SK-N-SH treated with all-trans-retinoic acid at 6 μM for 48 hours (cell line): ENCODE measurements at regions not wholly inside any gene's neighbourhood (a gene's known extent, or its start where the extent isn't known, plus 50 kb on each side); places are given as distances from the start of the nearest gene placed in this dataset.

Source experiments
- ARNTL ChIP-seq: fragments of 450-650 bp; formaldehyde crosslinking; IDR thresholded peaks from 2 replicates; pipeline ENCODE4 v1.5.0; 2020; ENCODE audit warnings: low read depth, mild to moderate bottlenecking, moderate library complexity, borderline replicate concordance
- ESRRG ChIP-seq: fragments of 250-450 bp; sonication (Bioruptor Pico); IDR thresholded peaks from 2 replicates; pipeline ENCODE4 v1.6.1; 2021; ENCODE audit warnings: mild to moderate bottlenecking
- GLIS3 ChIP-seq: fragments of 250-450 bp; sonication (Bioruptor Pico); IDR thresholded peaks from 2 replicates; pipeline ENCODE4 v1.5.0; 2020; ENCODE audit warnings: mild to moderate bottlenecking, moderate library complexity
- OSR1 ChIP-seq: fragments of 250-450 bp; sonication (Bioruptor Pico); IDR thresholded peaks from 2 replicates; pipeline ENCODE4 v1.8.0; 2022; ENCODE audit warnings: moderate library complexity, mild to moderate bottlenecking, inconsistent platforms
- PPARA ChIP-seq: fragments of 250-450 bp; sonication (Bioruptor Pico); IDR thresholded peaks from 2 replicates; pipeline ENCODE4 v1.5.0; 2020; ENCODE audit warnings: mild to moderate bottlenecking, borderline replicate concordance
- RARB ChIP-seq: fragments of 250-450 bp; sonication (Bioruptor Pico); IDR thresholded peaks from 2 replicates; pipeline ENCODE4 v1.8.0; 2021; ENCODE audit warnings: mild to moderate bottlenecking, moderate library complexity
- TCF4 ChIP-seq: fragments of 250-450 bp; sonication (Bioruptor Pico); IDR thresholded peaks from 2 replicates; pipeline ENCODE4 v1.8.0; 2021; ENCODE audit warnings: mild to moderate bottlenecking, moderate library complexity, borderline replicate concordance
- ZFP3 ChIP-seq: fragments of 250-450 bp; sonication (Bioruptor Pico); IDR thresholded peaks from 2 replicates; pipeline ENCODE4 v1.5.0; 2020; ENCODE audit warnings: mild to moderate bottlenecking, moderate library complexity
- ZFP30 ChIP-seq: fragments of 450-650 bp; formaldehyde crosslinking; IDR thresholded peaks from 2 replicates; pipeline ENCODE4 v1.5.0; 2022; ENCODE audit warnings: mild to moderate bottlenecking, moderate library complexity
- ZNF565 ChIP-seq: fragments of 450-650 bp; formaldehyde crosslinking; conservative IDR thresholded peaks from 2 replicates; pipeline ENCODE4 v1.5.0; 2020; ENCODE audit warnings: low read depth, mild to moderate bottlenecking, moderate library complexity
- ZNF8 ChIP-seq: fragments of 450-650 bp; formaldehyde crosslinking; IDR thresholded peaks from 2 replicates; pipeline ENCODE4 v1.5.0; 2020; ENCODE audit warnings: mild to moderate bottlenecking, moderate library complexity
- TF ChIP-seq, protein P1 (sequence below): fragments of 250-450 bp; sonication (Bioruptor Pico); IDR thresholded peaks from 2 replicates; pipeline ENCODE4 v1.5.0; 2020; ENCODE audit warnings: mild to moderate bottlenecking, moderate library complexity
- TF ChIP-seq, protein P2 (sequence below): fragments of 250-450 bp; sonication (Bioruptor Pico); IDR thresholded peaks from 2 replicates; pipeline ENCODE4 v1.5.1; 2021; ENCODE audit warnings: mild to moderate bottlenecking, moderate library complexity
- TF ChIP-seq, protein P3 (sequence below): fragments of 250-450 bp; sonication (Bioruptor Pico); IDR thresholded peaks from 2 replicates; pipeline ENCODE4 v1.8.0; 2020; ENCODE audit warnings: mild to moderate bottlenecking, moderate library complexity, borderline replicate concordance

DNA sequence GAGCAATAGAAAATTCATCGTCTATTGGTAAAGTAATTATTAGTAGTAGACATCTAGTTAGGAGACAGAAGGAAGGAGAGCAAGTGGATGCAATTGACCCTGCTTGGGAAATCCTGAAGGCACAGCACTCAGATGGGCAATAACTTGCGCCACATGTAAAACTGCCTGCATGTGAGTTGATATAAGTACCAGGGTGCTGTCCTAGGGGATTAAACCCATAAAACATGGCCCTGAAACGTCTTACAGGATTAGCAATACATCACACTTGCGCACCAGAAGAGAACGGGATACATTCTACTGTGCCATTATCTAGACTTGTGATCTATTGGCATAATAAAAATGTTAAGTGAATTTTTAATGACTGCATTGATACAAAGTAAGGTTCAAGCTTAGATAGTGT, 277.5 kb upstream of the LYPLAL1 start:
- TF ChIP-seq ZNF565 (no peak), TCF4 (CRISPR knock-in tag) (no peak), ZFP3 (CRISPR knock-in tag) (no peak), RARB (CRISPR knock-in tag) (no peak), GLIS3 (no peak), ZFP30 (CRISPR knock-in tag) (no peak), PPARA (CRISPR knock-in tag) (no peak), ESRRG (CRISPR knock-in tag) (no peak), OSR1 (CRISPR knock-in tag) (no peak), ARNTL (CRISPR knock-in tag) (no peak), ZNF8 (CRISPR knock-in tag) (no peak)
- TF ChIP-seq, protein P1, sequence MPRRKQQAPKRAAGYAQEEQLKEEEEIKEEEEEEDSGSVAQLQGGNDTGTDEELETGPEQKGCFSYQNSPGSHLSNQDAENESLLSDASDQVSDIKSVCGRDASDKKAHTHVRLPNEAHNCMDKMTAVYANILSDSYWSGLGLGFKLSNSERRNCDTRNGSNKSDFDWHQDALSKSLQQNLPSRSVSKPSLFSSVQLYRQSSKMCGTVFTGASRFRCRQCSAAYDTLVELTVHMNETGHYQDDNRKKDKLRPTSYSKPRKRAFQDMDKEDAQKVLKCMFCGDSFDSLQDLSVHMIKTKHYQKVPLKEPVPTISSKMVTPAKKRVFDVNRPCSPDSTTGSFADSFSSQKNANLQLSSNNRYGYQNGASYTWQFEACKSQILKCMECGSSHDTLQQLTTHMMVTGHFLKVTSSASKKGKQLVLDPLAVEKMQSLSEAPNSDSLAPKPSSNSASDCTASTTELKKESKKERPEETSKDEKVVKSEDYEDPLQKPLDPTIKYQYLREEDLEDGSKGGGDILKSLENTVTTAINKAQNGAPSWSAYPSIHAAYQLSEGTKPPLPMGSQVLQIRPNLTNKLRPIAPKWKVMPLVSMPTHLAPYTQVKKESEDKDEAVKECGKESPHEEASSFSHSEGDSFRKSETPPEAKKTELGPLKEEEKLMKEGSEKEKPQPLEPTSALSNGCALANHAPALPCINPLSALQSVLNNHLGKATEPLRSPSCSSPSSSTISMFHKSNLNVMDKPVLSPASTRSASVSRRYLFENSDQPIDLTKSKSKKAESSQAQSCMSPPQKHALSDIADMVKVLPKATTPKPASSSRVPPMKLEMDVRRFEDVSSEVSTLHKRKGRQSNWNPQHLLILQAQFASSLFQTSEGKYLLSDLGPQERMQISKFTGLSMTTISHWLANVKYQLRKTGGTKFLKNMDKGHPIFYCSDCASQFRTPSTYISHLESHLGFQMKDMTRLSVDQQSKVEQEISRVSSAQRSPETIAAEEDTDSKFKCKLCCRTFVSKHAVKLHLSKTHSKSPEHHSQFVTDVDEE, result no peak
- TF ChIP-seq, protein P2, sequence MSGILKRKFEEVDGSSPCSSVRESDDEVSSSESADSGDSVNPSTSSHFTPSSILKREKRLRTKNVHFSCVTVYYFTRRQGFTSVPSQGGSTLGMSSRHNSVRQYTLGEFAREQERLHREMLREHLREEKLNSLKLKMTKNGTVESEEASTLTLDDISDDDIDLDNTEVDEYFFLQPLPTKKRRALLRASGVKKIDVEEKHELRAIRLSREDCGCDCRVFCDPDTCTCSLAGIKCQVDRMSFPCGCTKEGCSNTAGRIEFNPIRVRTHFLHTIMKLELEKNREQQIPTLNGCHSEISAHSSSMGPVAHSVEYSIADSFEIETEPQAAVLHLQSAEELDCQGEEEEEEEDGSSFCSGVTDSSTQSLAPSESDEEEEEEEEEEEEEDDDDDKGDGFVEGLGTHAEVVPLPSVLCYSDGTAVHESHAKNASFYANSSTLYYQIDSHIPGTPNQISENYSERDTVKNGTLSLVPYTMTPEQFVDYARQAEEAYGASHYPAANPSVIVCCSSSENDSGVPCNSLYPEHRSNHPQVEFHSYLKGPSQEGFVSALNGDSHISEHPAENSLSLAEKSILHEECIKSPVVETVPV (CRISPR knock-in tag), result no peak
- TF ChIP-seq, protein P3, sequence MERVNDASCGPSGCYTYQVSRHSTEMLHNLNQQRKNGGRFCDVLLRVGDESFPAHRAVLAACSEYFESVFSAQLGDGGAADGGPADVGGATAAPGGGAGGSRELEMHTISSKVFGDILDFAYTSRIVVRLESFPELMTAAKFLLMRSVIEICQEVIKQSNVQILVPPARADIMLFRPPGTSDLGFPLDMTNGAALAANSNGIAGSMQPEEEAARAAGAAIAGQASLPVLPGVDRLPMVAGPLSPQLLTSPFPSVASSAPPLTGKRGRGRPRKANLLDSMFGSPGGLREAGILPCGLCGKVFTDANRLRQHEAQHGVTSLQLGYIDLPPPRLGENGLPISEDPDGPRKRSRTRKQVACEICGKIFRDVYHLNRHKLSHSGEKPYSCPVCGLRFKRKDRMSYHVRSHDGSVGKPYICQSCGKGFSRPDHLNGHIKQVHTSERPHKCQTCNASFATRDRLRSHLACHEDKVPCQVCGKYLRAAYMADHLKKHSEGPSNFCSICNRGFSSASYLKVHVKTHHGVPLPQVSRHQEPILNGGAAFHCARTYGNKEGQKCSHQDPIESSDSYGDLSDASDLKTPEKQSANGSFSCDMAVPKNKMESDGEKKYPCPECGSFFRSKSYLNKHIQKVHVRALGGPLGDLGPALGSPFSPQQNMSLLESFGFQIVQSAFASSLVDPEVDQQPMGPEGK (CRISPR knock-in tag), result no peak
